ENCODE measurements at regions not wholly inside any gene's neighbourhood (a gene's known extent, or its start where the extent isn't known, plus 50 kb on each side); places are given as distances from the start of the nearest gene placed in this dataset.
A peak's percentile ranks its signal among the peaks of the same experiment; 100 is the strongest.
"Not testable (repeated sequence)": the region's sequence is repeated elsewhere in the genome, so short reads cannot be mapped to it uniquely, and the experiment has no call there.

- H3K27me3 Mint-ChIP-seq (ENCODE audit: low read depth); intact Hi-C loops (cut with micrococcal nuclease); H3K27ac Mint-ChIP-seq; H3K4me3 Mint-ChIP-seq; CTCF ChIA-PET; H3K9me3 Mint-ChIP-seq; DNase-seq; H3K36me3 Mint-ChIP-seq (ENCODE audit: low read depth): not testable (repeated sequence)
- peaks cover 11% of the 10 kb centered on the region for H3K4me1 Mint-ChIP-seq (ENCODE audit: low read depth)
Measured at GRCh38 chr15:85255502-85255901, 124.9 kb upstream of the AKAP13 start.

GRCh38 chr15:85256009-85256997 is 124.1 kb upstream of the AKAP13 start:
- H3K4me3 Mint-ChIP-seq; H3K36me3 Mint-ChIP-seq (ENCODE audit: low read depth); H3K9me3 Mint-ChIP-seq; DNase-seq; CTCF ChIA-PET; H3K27ac Mint-ChIP-seq; H3K27me3 Mint-ChIP-seq (ENCODE audit: low read depth); intact Hi-C loops (cut with micrococcal nuclease): not testable (repeated sequence)
- H3K4me1 Mint-ChIP-seq (ENCODE audit: low read depth), result peaks cover 11% of the 10 kb centered on the region

GRCh38 chr15:85258062-85258445 is 122.3 kb upstream of the AKAP13 start:
- H3K27ac Mint-ChIP-seq; H3K36me3 Mint-ChIP-seq (ENCODE audit: low read depth); H3K4me3 Mint-ChIP-seq; H3K9me3 Mint-ChIP-seq; intact Hi-C loops (cut with micrococcal nuclease); CTCF ChIA-PET; H3K27me3 Mint-ChIP-seq (ENCODE audit: low read depth): not testable (repeated sequence)
- DNase-seq, result peak; percentile 7
- peaks cover 11% of the 10 kb centered on the region for H3K4me1 Mint-ChIP-seq (ENCODE audit: low read depth)

GRCh38 chr15:85258559-85259209 is 121.7 kb upstream of the AKAP13 start:
- H3K4me1 Mint-ChIP-seq (ENCODE audit: low read depth), result peaks cover 11% of the 10 kb centered on the region
- intact Hi-C loops (cut with micrococcal nuclease); H3K27me3 Mint-ChIP-seq (ENCODE audit: low read depth); H3K4me3 Mint-ChIP-seq; H3K27ac Mint-ChIP-seq; DNase-seq; CTCF ChIA-PET; H3K9me3 Mint-ChIP-seq; H3K36me3 Mint-ChIP-seq (ENCODE audit: low read depth): not testable (repeated sequence)

- H3K27me3 Mint-ChIP-seq (ENCODE audit: low read depth); CTCF ChIA-PET; intact Hi-C loops (cut with micrococcal nuclease); H3K9me3 Mint-ChIP-seq; H3K4me3 Mint-ChIP-seq; DNase-seq; H3K27ac Mint-ChIP-seq; H3K36me3 Mint-ChIP-seq (ENCODE audit: low read depth): not testable (repeated sequence)
- H3K4me1 Mint-ChIP-seq (ENCODE audit: low read depth), result peaks cover 11% of the 10 kb centered on the region
Measured at GRCh38 chr15:85260526-85260925, 119.9 kb upstream of the AKAP13 start.

GRCh38 chr15:85262461-85263055 is 117.8 kb upstream of the AKAP13 start:
- H3K36me3 Mint-ChIP-seq (ENCODE audit: low read depth); H3K27ac Mint-ChIP-seq; DNase-seq; H3K4me3 Mint-ChIP-seq; H3K27me3 Mint-ChIP-seq (ENCODE audit: low read depth); CTCF ChIA-PET; H3K9me3 Mint-ChIP-seq; H3K4me1 Mint-ChIP-seq (ENCODE audit: low read depth); intact Hi-C loops (cut with micrococcal nuclease): not testable (repeated sequence)

GRCh38 chr15:85263842-85264440 is 116.5 kb upstream of the AKAP13 start:
- H3K9me3 Mint-ChIP-seq; H3K4me1 Mint-ChIP-seq (ENCODE audit: low read depth); H3K4me3 Mint-ChIP-seq; H3K27ac Mint-ChIP-seq; DNase-seq; intact Hi-C loops (cut with micrococcal nuclease); H3K36me3 Mint-ChIP-seq (ENCODE audit: low read depth); H3K27me3 Mint-ChIP-seq (ENCODE audit: low read depth); CTCF ChIA-PET: not testable (repeated sequence)

- intact Hi-C loops (cut with micrococcal nuclease); CTCF ChIA-PET; H3K4me1 Mint-ChIP-seq (ENCODE audit: low read depth); H3K27ac Mint-ChIP-seq; H3K36me3 Mint-ChIP-seq (ENCODE audit: low read depth); H3K4me3 Mint-ChIP-seq; H3K27me3 Mint-ChIP-seq (ENCODE audit: low read depth); H3K9me3 Mint-ChIP-seq; DNase-seq: not testable (repeated sequence)
Measured at GRCh38 chr15:85264614-85265190, 115.7 kb upstream of the AKAP13 start.

GRCh38 chr15:85267158-85267857 is 113.1 kb upstream of the AKAP13 start:
- intact Hi-C loops (cut with micrococcal nuclease); H3K36me3 Mint-ChIP-seq (ENCODE audit: low read depth); CTCF ChIA-PET; H3K4me1 Mint-ChIP-seq (ENCODE audit: low read depth); H3K27me3 Mint-ChIP-seq (ENCODE audit: low read depth); H3K4me3 Mint-ChIP-seq; H3K27ac Mint-ChIP-seq; DNase-seq; H3K9me3 Mint-ChIP-seq: not testable (repeated sequence)

- intact Hi-C loops (cut with micrococcal nuclease), result no loop called here
- Mint-ChIP-seq H3K9me3 (no peaks in the 10 kb centered on the region), H3K27ac (no peak overlapping the region), H3K36me3 (ENCODE audit: low read depth) (no peaks in the 10 kb centered on the region), H3K4me3 (no peak overlapping the region), H3K4me1 (ENCODE audit: low read depth) (no peaks in the 10 kb centered on the region), H3K27me3 (ENCODE audit: low read depth) (no peaks in the 10 kb centered on the region)
- DNase-seq, result no peak
- CTCF ChIA-PET, result interaction anchor here (1.3 kb wide), 1 partner anchor 15 kb away, joined by 3 read pairs; no protein-coding TSS in a partner anchor
Measured at GRCh38 chr15:85274315-85275050, 105.9 kb upstream of the AKAP13 start.

GRCh38 chr15:85276508-85276907 is 103.9 kb upstream of the AKAP13 start:
- Mint-ChIP-seq H3K36me3 (ENCODE audit: low read depth) (no peaks in the 10 kb centered on the region), H3K27me3 (ENCODE audit: low read depth) (no peaks in the 10 kb centered on the region), H3K4me3 (no peak overlapping the region), H3K27ac (no peak overlapping the region), H3K9me3 (no peaks in the 10 kb centered on the region), H3K4me1 (ENCODE audit: low read depth) (no peaks in the 10 kb centered on the region)
- DNase-seq, result no peak
- intact Hi-C loops (cut with micrococcal nuclease), result no loop called here
- CTCF ChIA-PET, result no interaction called here
